HEK293 (cell line): ENCODE measurements at regions not wholly inside any gene's neighbourhood (a gene's known extent, or its start where the extent isn't known, plus 50 kb on each side); places are given as distances from the start of the nearest gene placed in this dataset.
"Not testable (repeated sequence)": the region's sequence is repeated elsewhere in the genome, so short reads cannot be mapped to it uniquely, and the experiment has no call there.

Experiments
- ZBTB7A ChIP-seq: fragments of 450-650 bp; formaldehyde crosslinking; IDR thresholded peaks from 2 replicates; pipeline ENCODE4 v1.5.1; 2016; ENCODE audit warnings: low read depth, missing biosample characterization, missing genetic modification characterization
- ZNF174 ChIP-seq: fragments of 450-650 bp; formaldehyde crosslinking; IDR thresholded peaks from 2 replicates; pipeline ENCODE4 v1.5.0; 2017; ENCODE audit warnings: missing biosample characterization, mild to moderate bottlenecking, missing genetic modification characterization
- ZNF707 ChIP-seq: fragments of 450-650 bp; formaldehyde crosslinking; IDR thresholded peaks from 2 replicates; pipeline ENCODE4 v1.5.1; 2016; ENCODE audit warnings: missing biosample characterization, missing genetic modification characterization
- ZXDB ChIP-seq: fragments of 450-650 bp; formaldehyde crosslinking; IDR thresholded peaks from 2 replicates; pipeline ENCODE4 v1.5.1; 2016; ENCODE audit warnings: missing biosample characterization, missing genetic modification characterization
- TF ChIP-seq, protein P1 (sequence below): fragments of 450-650 bp; formaldehyde crosslinking; IDR thresholded peaks from 2 replicates; pipeline ENCODE4 v1.5.1; 2016; ENCODE audit warnings: missing biosample characterization, missing genetic modification characterization
- TF ChIP-seq, protein P2 (sequence below): fragments of 450-650 bp; formaldehyde crosslinking; IDR thresholded peaks from 2 replicates; pipeline ENCODE4 v1.5.1; 2017; ENCODE audit warnings: missing biosample characterization, missing genetic modification characterization

DNA sequence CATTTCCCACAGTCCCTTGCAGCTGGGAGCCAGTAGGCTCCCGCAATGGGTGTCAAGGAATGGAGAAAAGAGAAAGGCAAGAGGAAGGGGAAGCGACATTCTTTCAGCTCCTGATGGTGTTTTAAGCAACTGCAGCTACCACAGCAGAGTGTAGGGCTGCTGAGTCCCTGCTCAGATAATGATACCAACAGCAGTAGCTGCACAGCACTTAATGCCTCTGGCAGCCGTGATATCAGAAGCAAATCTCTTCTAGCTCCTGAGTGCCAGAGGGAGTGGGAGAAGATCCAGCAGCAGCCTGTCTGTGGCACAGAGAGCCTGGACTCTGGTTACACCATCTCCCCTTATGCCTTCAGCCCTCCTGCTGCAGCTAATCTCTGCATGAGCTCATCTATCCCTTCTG is 186.1 kb upstream of the LMCD1 start:
- TF ChIP-seq ZBTB7A (tag by site-specific recombination); ZNF174 (tag by site-specific recombination); ZXDB; ZNF707 (tag by site-specific recombination): not testable (repeated sequence)
- TF ChIP-seq, protein P1, sequence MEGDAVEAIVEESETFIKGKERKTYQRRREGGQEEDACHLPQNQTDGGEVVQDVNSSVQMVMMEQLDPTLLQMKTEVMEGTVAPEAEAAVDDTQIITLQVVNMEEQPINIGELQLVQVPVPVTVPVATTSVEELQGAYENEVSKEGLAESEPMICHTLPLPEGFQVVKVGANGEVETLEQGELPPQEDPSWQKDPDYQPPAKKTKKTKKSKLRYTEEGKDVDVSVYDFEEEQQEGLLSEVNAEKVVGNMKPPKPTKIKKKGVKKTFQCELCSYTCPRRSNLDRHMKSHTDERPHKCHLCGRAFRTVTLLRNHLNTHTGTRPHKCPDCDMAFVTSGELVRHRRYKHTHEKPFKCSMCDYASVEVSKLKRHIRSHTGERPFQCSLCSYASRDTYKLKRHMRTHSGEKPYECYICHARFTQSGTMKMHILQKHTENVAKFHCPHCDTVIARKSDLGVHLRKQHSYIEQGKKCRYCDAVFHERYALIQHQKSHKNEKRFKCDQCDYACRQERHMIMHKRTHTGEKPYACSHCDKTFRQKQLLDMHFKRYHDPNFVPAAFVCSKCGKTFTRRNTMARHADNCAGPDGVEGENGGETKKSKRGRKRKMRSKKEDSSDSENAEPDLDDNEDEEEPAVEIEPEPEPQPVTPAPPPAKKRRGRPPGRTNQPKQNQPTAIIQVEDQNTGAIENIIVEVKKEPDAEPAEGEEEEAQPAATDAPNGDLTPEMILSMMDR (tag by site-specific recombination), result not testable (repeated sequence)
- TF ChIP-seq, protein P2, sequence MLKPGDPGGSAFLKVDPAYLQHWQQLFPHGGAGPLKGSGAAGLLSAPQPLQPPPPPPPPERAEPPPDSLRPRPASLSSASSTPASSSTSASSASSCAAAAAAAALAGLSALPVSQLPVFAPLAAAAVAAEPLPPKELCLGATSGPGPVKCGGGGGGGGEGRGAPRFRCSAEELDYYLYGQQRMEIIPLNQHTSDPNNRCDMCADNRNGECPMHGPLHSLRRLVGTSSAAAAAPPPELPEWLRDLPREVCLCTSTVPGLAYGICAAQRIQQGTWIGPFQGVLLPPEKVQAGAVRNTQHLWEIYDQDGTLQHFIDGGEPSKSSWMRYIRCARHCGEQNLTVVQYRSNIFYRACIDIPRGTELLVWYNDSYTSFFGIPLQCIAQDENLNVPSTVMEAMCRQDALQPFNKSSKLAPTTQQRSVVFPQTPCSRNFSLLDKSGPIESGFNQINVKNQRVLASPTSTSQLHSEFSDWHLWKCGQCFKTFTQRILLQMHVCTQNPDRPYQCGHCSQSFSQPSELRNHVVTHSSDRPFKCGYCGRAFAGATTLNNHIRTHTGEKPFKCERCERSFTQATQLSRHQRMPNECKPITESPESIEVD (tag by site-specific recombination), result not testable (repeated sequence)
